AG09319 (cell line): ENCODE measurements at regions not wholly inside any gene's neighbourhood (a gene's known extent, or its start where the extent isn't known, plus 50 kb on each side); places are given as distances from the start of the nearest gene placed in this dataset.

ENCODE experiments used
- DNase-seq: peaks from one replicate; pipeline ENCODE4 v3.0.0-alpha.2; 2010; ENCODE audit warnings: low read depth; ENCODE audit errors: extremely low read depth
- TF ChIP-seq, protein P1 (sequence below): IDR thresholded peaks from 2 replicates; pipeline ENCODE4 v1.5.1; 2011; ENCODE audit warnings: low read depth, mild to moderate bottlenecking, inconsistent platforms, low read length, moderate library complexity

DNA sequence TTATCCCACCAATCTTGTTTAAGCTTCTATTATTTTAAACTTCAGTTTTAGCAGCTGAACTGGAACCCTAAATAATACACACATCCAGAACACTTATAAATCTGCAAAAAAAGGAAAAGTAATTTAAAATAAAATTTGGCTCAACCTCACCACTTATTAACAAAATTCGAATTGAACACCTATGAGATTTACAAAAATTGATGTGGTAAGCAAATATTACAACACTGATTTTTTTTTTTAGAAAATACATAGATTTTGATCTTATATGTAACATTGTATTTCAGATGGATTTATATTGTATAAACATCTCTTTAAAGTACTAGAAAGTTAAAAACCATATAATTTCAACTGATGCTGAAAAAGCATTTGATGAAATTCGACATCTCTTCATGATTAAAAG is 81.3 kb upstream of the DYNAP start:
- TF ChIP-seq, protein P1, sequence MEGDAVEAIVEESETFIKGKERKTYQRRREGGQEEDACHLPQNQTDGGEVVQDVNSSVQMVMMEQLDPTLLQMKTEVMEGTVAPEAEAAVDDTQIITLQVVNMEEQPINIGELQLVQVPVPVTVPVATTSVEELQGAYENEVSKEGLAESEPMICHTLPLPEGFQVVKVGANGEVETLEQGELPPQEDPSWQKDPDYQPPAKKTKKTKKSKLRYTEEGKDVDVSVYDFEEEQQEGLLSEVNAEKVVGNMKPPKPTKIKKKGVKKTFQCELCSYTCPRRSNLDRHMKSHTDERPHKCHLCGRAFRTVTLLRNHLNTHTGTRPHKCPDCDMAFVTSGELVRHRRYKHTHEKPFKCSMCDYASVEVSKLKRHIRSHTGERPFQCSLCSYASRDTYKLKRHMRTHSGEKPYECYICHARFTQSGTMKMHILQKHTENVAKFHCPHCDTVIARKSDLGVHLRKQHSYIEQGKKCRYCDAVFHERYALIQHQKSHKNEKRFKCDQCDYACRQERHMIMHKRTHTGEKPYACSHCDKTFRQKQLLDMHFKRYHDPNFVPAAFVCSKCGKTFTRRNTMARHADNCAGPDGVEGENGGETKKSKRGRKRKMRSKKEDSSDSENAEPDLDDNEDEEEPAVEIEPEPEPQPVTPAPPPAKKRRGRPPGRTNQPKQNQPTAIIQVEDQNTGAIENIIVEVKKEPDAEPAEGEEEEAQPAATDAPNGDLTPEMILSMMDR = no peak
- DNase-seq = no peak

DNA sequence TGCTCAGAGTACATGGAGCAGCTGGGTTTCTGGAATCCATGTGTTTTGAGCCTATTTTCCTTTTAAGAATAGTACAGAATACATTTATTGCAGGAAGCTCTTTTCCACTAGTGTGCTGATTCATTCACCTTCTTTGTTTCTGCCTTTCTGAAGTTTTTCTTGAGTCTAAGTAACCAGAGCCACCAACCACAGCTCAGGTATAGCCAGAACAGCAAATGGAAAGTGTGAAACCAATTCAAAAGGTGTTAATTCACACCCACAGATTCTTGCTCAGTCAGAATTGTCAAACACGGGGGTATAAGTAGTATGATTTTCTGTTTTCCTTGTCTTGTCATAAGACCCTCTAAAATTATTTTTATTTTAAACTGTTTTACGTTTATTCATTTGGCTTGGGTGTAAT is 75.9 kb upstream of the DYNAP start:
- TF ChIP-seq, protein P1 = no peak
- DNase-seq = no peak

DNA sequence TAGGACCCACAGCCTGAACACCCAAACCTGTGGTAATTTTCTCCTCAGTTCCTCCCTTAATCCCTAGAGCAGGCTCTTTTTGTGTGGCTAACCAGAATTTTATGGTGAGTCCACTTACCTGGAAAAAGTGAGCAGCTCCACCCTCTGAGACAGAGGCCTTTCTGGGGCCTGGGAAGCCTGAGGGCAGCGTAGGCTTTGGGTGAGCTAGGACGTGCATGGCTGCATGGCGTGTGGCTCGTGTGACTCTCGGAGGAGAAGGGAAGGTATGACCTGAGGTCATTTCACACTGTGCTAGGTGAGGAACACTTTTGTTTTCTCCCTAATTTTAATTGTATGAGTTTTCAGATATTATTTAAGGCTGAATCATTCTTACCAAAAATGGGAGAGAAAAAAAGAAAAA is 73.5 kb upstream of the DYNAP start:
- TF ChIP-seq, protein P1 = no peak
- no peak for DNase-seq

DNA sequence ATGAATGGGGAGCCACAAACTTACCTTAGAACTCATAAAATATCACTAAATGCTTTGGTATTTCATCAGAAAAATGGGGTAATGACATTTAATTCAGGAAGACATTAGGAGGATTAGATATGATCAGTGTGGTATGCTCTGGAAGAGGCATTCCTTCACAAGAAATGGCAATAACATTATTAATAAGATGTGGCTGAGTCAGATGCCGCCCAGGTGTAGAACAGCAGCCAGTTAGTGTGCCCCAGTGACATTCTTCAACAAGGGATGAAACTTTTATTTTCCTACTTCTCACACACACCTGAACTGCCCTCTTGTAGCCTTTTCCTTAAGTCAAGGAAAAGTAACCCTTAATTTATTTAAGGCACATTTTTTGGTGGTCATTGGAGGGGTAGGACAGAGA is 69.2 kb upstream of the DYNAP start:
- DNase-seq = no peak
- TF ChIP-seq, protein P1 = no peak

DNA sequence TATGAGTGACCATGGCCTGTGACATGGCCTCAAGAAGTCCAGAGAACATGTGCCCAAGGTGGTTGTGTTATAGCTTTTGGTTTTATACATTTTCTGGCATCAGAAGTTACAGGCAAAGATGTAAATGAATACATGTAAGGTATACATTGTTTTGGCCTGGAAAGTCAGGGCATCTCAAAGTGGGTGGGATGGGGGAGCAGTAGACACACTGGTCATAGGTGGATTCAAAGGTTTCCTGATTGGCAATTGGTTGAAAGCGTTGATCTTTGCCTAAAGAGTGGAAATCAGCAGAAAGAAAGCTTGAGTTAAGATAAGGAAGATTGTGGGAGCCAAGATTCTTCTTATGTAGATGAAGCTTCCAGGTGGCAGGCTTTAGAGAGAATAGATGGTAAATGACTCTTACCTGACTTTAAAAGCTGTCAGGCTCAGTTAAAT is 62.1 kb upstream of the DYNAP start:
- TF ChIP-seq, protein P1 = no peak
- DNase-seq = no peak

DNA sequence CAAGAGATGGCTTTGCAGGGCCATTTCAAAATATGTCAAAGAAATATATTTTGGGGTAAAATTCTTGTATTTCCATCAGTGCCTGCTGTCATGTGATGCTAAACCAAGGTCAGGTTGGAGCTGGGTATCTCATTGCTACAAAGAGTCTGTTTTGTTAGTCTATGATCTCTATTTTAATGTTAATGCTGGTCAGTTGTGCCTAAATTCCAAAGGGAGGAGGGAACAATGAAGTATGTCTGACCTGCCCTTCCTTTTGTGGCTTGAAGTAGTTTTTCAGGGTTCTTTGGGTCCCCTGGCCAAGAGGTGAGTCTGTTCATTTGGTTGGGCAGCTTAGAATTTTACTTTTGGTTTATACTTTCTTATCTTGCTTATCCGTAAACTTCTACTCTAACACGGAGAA is 61.6 kb upstream of the DYNAP start:
- TF ChIP-seq, protein P1 = no peak
- DNase-seq = no peak

DNA sequence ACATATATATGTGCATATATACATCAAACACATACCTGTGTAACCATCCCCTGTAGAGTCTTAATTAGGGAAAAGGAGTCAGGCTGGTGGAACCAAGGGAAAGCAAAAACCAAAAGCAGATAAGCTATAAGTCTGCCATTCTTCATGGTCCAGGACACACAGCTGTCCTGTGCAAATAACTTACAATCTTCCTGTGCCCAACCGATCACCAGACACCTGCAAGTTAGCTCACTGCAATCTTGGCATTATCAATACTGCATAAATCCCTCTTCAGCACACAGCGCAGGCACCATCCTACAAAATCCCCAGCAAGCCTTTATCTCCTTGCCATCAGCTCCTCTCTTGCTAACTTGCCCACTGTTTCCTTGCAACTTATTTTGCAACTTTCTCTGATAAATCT is 60.8 kb upstream of the DYNAP start:
- DNase-seq = no peak
- TF ChIP-seq, protein P1 = no peak
